GM19239 (cell line): ENCODE measurements at regions not wholly inside any gene's neighbourhood (a gene's known extent, or its start where the extent isn't known, plus 50 kb on each side); places are given as distances from the start of the nearest gene placed in this dataset.
A peak's percentile ranks its signal among the peaks of the same experiment; 100 is the strongest.

ENCODE experiments used
- DNase-seq: peaks from one replicate; pipeline ENCODE4 v3.0.0; 2011; ENCODE audit warnings: low spot score; ENCODE audit not compliant: insufficient read length
- FAIRE-seq: peaks from 2 replicates; lab custom pipeline; 2011; peaks lifted over from hg19 to GRCh38; lab: Jason Lieb, UNC

GRCh38 chr17:15177343-15177742 lies 87.8 kb downstream of the PMP22 start:
- no peak for FAIRE-seq
- DNase-seq: no peak

DNA sequence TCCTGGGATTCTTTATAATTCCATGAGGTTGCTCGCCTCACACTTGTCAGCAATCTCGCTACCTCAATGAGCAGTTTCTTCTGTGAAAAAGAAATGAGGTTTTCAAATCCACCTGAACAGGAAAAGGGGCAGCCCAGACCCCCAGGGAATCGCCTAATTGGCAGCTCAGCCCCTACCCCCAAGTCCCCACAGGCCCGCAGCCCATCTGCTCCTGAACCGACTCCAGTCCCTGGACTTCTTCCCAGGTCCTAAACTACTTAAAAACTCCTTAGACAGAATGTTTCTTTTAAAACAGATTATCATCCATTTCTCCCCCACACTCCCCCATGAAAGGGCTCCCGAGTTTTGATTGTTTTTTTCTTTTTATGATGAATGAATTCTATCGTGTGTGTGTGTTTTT lies 89.8 kb downstream of the PMP22 start:
- DNase-seq: no peak
- no peak for FAIRE-seq

GRCh38 chr17:15171167-15172047 lies 93.7 kb downstream of the PMP22 start:
- peak; percentile 15 for DNase-seq
- FAIRE-seq: no peak

GRCh38 chr17:15169676-15170075 lies 95.5 kb downstream of the PMP22 start:
- FAIRE-seq: no peak
- no peak for DNase-seq

GRCh38 chr17:15168379-15168778 lies 96.7 kb downstream of the PMP22 start:
- no peak for DNase-seq
- no peak for FAIRE-seq

GRCh38 chr17:15161395-15161794 lies 103.7 kb downstream of the PMP22 start:
- DNase-seq (no peak), FAIRE-seq (no peak)

DNA sequence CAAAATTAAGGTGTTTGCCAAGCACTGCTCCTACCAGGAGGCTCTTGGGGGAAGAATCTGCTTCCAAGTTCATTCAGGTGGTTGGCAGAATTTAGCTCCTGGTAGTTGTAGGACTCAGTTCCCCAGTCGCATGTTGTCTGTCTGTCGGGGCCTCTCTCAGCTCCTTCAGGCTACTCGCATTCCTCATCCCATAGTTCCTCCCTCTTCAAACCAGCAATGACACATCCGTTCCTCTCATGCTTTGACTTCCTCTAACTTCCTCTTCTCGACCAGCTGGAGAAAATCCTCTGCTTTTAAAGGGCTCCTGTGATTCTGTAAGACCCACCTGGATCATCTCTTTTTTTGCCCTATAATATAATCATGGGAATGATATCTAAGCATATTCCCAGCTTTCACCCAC lies 108.1 kb downstream of the PMP22 start:
- no peak for FAIRE-seq
- no peak for DNase-seq

DNA sequence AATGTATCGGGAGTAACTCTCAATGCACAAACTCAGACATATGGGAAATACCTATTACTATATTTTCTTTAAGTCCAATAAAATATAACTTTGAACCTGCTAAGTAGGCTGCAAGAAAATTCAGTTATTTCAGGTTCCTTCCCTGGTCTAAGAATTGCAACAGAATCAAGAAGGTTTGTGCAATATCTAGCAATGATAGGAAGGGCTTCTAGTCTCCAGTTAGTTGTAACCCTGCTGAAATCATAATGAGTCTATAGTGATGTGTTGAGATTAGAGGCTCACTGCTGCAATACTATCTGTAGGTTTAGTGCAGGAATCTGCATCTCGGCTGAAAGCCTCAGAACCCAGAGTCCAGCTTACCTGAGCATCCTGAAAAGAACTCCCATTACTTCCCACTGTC lies 110.5 kb downstream of the PMP22 start:
- no peak for FAIRE-seq

GRCh38 chr17:15145621-15146020 lies 119.5 kb downstream of the PMP22 start:
- FAIRE-seq (no peak), DNase-seq (no peak)

More for the DNA sequence above, 110.5 kb downstream of the PMP22 start:
- DNase-seq: no peak

- DNase-seq (no peak), FAIRE-seq (no peak)
These were observed 121.6 kb downstream of the PMP22 start for GRCh38 chr17:15143524-15143923.

DNA sequence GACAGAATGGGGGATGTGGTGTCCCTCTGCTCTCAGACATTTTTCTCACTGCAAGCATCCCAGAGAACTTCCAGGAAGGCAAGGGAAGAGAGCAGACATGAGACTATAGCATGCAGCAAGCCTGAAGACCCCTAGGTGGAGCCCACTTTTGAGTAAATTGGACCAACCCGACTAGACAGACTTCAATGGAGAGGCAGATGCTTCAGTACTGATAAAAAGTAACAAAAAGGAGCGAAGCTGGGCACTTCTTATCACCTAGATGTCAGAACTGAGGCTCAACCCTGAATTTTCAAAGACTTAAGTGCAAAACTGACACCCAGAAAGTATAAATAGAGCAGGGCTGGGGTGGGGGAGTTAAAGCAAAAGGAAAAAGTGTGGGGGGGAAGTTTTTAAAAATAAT lies 130.8 kb downstream of the PMP22 start:
- FAIRE-seq: no peak

DNA sequence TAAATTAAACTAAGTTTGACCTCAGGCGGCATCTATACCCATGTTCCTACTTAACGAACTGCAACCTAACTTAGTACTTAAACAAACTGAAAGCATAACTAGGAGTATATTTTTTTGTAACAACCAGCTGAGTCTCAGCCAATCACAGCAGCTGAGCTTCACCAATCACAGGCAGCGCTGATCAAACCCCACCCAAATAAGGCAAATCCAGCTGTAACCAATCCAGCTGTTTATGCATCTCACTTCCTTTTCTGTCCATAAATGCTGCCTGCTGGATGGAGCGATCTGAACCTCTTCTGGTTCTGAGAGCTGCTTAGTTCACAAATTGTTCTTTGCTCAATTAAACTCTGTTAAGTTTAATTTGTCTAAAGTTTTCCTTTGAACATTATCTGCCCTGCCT lies 131.3 kb downstream of the PMP22 start:
- DNase-seq (no peak), FAIRE-seq (no peak)

More for the DNA sequence above, 130.8 kb downstream of the PMP22 start:
- DNase-seq: no peak

DNA sequence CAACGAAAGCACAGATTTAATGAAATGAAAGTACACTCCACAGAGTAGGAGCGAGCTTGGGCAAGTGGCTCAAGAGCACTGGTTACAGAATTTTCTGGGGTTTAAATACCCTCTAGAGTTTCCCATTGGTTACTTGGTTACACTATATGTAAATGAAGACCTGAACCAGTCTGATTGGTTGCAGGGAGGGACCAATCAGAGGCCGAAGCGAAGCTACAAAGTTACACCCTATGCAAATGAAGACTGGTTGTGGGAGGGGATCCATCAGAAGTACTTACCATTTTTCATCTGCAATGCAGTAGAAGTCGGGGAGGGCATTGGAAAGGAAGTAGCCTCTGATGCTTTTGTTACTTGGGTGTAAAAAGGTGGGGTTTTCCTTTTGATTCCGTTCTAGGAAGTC lies 132.0 kb downstream of the PMP22 start:
- no peak for DNase-seq
- FAIRE-seq: no peak

DNA sequence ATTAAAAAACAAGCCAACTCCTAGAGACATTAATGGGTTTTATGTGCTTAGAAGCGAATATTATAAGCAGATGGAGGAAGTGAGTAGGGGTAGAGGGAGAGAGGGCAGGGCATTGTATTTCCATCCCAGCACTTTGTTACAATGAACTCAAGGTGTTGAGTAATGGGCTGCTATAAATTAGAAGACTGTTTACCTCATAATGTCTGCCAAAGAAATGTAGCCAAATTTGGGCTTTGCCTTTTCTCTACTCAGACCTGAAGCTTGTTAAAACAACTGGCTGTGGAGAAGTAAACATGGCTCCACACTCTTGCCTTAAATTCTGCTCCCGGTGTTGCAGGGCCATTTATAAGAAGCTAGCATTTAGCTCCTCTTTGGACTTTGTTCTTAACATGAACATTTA lies 134.7 kb downstream of the PMP22 start:
- DNase-seq: no peak
- no peak for FAIRE-seq

- FAIRE-seq (no peak), DNase-seq (no peak)
These were observed 135.1 kb downstream of the PMP22 start for GRCh38 chr17:15129986-15130385.

DNA sequence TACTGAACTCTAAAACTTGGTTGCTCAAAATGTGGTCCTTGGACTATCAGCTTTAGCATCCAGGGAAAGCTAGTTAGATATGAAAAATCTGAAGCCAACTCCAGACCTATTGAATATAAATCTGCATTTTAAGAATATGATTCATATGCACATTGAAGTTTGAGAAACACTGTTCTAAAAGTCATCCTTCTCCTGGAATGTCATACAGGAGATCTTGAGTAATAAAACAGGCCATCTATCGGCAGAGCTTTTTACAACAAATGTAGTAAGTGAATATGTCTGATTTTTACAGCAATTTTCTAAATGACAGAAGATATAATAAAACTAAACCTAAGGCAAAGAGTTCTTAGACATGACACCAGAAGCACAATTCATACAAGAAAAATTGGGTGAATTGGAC lies 140.4 kb downstream of the PMP22 start:
- DNase-seq (no peak), FAIRE-seq (no peak)

DNA sequence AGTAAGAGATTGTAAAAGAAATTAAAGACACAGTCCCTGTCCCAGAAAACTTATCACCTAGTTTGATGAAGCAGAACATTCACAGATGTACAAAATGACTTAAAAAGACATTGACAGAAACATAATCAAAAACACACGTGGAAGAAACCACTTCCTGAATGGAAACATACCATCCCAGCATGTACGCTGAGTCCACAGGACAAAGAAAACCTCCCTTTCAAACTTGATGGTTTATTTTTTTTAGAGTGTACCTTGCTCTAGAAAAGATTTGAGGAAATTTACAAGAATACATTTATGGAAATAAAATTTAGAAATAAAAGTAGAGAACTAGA lies 140.9 kb downstream of the PMP22 start:
- FAIRE-seq: no peak
- DNase-seq: no peak

DNA sequence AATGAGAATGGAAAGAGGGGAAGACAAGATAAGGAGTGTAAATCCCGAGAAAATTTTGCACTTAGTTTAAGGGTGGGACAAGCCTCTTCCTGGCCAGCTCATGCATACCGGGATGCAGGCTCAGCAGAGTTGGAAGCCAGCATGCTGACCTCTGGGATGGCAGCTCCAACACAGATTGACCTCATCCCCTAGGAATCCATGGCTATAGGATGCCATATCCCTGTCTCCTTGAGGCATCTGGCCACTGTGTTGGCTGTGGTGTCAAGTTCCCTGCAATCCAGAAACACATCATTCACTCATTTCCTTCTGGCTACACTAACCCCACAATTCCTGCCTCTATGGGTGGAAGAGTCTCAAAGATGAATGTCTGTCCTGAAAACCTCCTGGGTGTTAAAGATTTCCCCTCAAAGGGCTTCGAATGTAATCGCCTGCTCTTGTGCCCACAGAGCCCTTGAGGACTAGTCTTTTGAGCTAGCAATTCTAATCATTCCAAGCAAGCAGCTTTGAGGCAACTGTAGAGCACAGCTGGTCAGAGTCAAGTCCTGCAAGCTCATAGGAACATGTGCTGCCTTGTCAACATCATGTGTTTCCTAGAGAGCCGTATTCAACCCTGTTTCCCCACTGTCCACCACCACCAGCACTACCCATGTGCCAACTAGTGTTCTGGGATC lies 141.4 kb downstream of the PMP22 start:
- FAIRE-seq: no peak
- DNase-seq: no peak

- DNase-seq: no peak
- FAIRE-seq: no peak
These were observed 142.3 kb downstream of the PMP22 start for GRCh38 chr17:15122857-15123256.

GRCh38 chr17:15121426-15121825 lies 143.7 kb downstream of the PMP22 start:
- FAIRE-seq (no peak), DNase-seq (no peak)

GRCh38 chr17:15119968-15120367 lies 145.2 kb downstream of the PMP22 start:
- no peak for FAIRE-seq
- no peak for DNase-seq

GRCh38 chr17:15117239-15117638 lies 147.9 kb downstream of the PMP22 start:
- FAIRE-seq (no peak), DNase-seq (no peak)
